ACC112 (cell line): ENCODE measurements at regions not wholly inside any gene's neighbourhood (a gene's known extent, or its start where the extent isn't known, plus 50 kb on each side); places are given as distances from the start of the nearest gene placed in this dataset.
"Not testable (repeated sequence)": the region's sequence is repeated elsewhere in the genome, so short reads cannot be mapped to it uniquely, and the experiment has no call there.

ENCODE experiments used
- H2AFZ ChIP-seq: fragments of 200-600 bp; sonication (generic); one replicate; pipeline ENCODE4 v1.6.0; 2017; ENCODE audit warnings: antibody characterized with exemption, low read length; ENCODE audit not compliant: unreplicated experiment
- H3K27ac ChIP-seq: fragments of 200-600 bp; sonication (generic); 2 replicates; pipeline ENCODE4 v1.5.1; 2014; ENCODE audit warnings: low read depth, mild to moderate bottlenecking, antibody characterized with exemption, low read length, moderate library complexity
- H3K27me3 ChIP-seq: fragments of 200-600 bp; sonication (generic); 2 replicates; pipeline ENCODE4 v1.6.1; 2014; ENCODE audit warnings: mild to moderate bottlenecking, antibody characterized with exemption, low read length, moderate library complexity, mixed read lengths; ENCODE audit not compliant: insufficient read depth
- H3K36me3 ChIP-seq: fragments of 200-600 bp; sonication (generic); 2 replicates; pipeline ENCODE4 v1.6.1; 2016; ENCODE audit warnings: mild to moderate bottlenecking, antibody characterized with exemption, low read length, moderate library complexity, mixed read lengths; ENCODE audit not compliant: insufficient read depth
- H3K4me1 ChIP-seq: fragments of 200-600 bp; sonication (generic); one replicate; pipeline ENCODE4 v1.6.1; 2016; ENCODE audit warnings: low read length, mixed read lengths; ENCODE audit not compliant: insufficient read depth, unreplicated experiment, control insufficient read depth
- H3K4me3 ChIP-seq: fragments of 200-600 bp; sonication (generic); 2 replicates; pipeline ENCODE4 v1.5.1; 2014; ENCODE audit warnings: mild to moderate bottlenecking, low read depth, low read length
- H3K79me2 ChIP-seq: fragments of 200-600 bp; sonication (generic); one replicate; pipeline ENCODE4 v1.6.0; 2016; ENCODE audit warnings: low read length; ENCODE audit not compliant: control insufficient read depth, unreplicated experiment, insufficient read depth

DNA sequence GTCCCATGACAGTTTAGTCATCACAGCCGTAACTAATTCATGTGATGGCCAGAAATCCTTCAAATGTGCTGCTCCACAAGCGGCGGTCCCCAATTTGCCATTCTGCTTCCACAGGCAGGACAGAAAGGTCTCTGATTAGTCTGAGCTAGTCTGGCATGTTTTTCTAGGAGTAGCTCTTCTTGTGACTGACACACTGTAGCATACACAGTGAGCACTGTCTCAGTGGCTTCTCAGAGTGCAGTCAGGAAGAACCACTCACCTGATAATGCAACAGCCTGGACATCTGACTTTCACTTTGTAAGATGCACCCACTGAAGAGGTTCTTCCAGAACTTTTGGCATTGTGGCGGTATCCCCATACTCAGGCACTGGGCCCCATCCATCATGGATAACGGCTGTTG lies 1266.2 kb downstream of the TMEM121 start:
- Histone ChIP-seq H2AFZ (no peak overlapping the region), H3K36me3 (no peaks in the 10 kb centered on the region), H3K4me3 (no peak overlapping the region)

DNA sequence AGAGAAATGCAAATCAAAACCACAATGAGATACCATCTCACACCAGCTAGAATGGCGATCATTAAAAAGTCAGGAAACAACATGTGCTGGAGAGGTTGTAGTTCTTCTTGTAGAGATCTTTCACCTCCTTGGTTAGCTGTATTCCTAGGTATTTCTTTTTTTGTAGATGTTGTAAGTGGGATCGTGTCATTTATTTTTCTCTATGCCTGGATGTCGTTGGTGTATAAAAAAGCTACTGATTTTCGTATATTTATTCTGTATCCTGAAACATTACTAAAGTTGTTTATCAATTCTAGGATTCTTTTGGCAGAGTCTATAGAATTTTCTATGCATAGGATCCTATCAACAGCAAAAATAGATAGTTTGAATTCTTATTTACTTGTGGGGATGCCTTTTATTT lies 1271.8 kb downstream of the TMEM121 start:
- H3K79me2 ChIP-seq, H2AFZ ChIP-seq, H3K27me3 ChIP-seq, H3K27ac ChIP-seq, H3K36me3 ChIP-seq, H3K4me3 ChIP-seq, H3K4me1 ChIP-seq: not testable (repeated sequence)

More for the DNA sequence above, 1266.2 kb downstream of the TMEM121 start:
- no peaks in the 10 kb centered on the region for H3K79me2 ChIP-seq
- no peaks in the 10 kb centered on the region for H3K4me1 ChIP-seq
- H3K27me3 ChIP-seq: no peaks in the 10 kb centered on the region
- H3K27ac ChIP-seq: no peak overlapping the region

DNA sequence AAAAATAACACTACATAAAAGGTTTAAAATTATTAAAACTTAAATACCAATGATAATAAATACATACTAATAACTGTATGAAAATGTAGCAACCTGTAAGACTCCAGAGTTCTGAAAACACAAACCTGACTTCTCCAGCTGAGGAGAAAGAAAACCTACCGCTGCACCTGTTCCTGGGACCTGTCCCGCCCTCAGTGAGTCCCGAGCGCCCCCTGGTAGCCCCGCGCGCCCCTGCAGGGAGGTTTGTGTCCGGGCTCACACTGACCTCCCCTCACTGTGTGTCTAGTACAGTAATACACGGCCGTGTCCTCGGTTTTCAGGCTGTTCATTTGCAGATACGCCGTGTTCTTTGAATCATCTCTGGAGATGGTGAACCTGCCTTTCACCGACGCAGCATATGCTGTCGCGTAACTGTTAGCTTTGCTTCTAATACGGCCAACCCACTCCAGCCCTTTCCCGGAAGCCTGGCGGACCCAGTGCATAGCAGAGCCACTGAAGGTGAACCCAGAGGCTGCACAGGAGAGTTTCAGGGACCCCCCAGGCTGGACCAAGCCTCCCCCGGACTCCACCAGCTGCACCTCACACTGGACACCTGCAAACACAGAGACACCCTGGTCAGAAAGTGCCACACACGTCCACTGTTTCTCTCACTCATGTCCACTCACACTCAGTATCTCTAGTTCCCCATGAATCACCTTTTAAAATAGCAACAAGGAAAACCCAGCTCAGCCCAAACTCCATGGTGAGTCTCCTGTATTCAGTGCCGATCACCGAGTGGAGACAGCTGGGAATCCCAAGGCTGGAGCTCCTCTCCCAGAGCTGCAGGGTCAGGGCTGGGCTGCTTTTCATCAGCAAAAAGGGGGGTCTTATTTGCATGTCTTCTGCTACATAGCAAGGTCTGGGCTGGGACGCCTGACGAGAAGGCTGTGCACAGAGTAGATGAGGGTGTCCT lies 1276.3 kb downstream of the TMEM121 start:
- no peak overlapping the region for H3K4me3 ChIP-seq
- no peaks in the 10 kb centered on the region for H3K36me3 ChIP-seq
- H3K27ac ChIP-seq: no peak overlapping the region
- H3K27me3 ChIP-seq: no peaks in the 10 kb centered on the region
- no peak overlapping the region for H2AFZ ChIP-seq
- H3K4me1 ChIP-seq: no peaks in the 10 kb centered on the region
- H3K79me2 ChIP-seq: no peaks in the 10 kb centered on the region

DNA sequence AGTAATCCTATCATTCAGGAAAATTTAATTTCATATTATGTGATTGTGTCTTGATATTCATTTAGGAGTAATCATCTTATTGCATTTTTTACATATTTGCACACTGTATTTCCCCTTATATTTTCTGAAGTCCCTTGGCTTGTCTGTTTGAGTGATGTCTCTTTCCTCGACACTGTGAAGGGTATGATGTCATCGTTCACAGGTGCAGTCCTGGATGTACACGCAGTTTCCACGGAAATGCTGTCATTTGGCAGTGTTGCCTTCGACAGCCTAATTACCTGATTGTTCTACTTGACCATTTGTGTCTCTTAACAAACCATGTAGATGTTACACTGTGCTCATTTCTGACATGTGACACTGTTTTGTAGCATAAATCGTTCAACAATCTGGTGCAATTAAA lies 1277.0 kb downstream of the TMEM121 start:
- H2AFZ ChIP-seq: no peak overlapping the region
- no peaks in the 10 kb centered on the region for H3K36me3 ChIP-seq
- H3K79me2 ChIP-seq: no peaks in the 10 kb centered on the region
- no peak overlapping the region for H3K27ac ChIP-seq
- no peaks in the 10 kb centered on the region for H3K4me1 ChIP-seq
- H3K4me3 ChIP-seq: no peak overlapping the region
- no peaks in the 10 kb centered on the region for H3K27me3 ChIP-seq

DNA sequence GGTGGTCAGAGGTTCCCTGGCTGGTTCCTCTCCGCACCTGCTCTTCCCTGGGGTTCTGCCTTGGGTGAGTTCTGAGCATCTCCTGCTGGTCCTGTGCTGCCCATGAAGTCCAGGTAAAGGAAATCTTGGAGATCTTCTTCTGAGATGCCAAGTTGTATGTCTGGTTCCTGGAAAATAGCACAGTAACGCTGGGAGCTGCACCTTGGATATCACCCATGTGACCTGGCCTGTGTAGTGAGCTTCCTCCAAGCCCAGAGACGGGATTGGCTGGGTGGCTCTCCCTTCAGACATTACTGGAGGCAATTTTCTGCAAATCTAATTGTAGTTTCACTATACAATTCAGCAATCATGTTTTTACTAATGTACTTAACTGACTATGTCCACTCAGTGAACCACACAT lies 1281.1 kb downstream of the TMEM121 start:
- Histone ChIP-seq H3K79me2 (no peaks in the 10 kb centered on the region), H3K4me3 (no peak overlapping the region), H3K27me3 (no peaks in the 10 kb centered on the region), H3K36me3 (no peaks in the 10 kb centered on the region), H2AFZ (no peak overlapping the region), H3K27ac (no peak overlapping the region), H3K4me1 (no peaks in the 10 kb centered on the region)

DNA sequence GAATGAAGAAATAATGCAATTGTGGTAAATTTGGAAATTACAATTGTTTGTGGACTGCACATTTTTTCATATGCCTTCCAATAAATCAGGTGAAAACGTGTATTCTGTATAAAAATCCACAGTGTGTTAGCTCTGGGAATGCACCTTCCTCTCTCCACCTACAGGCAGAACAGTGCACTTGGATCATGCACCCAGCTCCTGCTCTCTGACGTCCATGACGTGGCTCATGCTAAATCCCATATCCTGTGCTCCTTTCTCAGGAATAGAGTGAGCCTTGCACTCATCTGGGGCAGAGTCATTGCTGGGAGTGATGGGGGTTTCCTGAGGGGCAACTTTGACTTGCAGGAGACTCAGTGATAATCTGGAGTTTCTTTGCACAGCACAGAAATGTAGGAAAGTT lies 1282.1 kb downstream of the TMEM121 start:
- Histone ChIP-seq H3K79me2 (no peaks in the 10 kb centered on the region), H3K36me3 (no peaks in the 10 kb centered on the region), H2AFZ (no peak overlapping the region), H3K4me3 (no peak overlapping the region), H3K27ac (no peak overlapping the region), H3K4me1 (no peaks in the 10 kb centered on the region), H3K27me3 (no peaks in the 10 kb centered on the region)

DNA sequence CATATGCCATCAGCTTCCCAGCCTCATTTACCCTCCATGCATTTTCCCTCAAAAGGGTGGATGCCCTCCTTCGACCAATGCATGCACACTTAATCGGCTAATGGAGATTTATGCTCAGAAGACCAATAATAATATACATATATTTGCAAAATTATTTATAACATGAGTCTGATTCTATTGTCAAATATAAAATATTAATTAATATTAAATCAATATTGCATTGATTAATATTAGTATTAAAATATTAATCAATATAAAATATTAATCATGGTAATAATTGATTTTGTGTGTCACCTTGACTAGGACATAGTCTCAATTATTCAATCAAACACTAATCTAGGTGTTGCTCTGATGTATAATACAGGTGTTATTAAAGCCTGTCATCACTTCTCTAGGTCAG lies 1282.5 kb downstream of the TMEM121 start:
- Histone ChIP-seq H3K4me3 (no peak overlapping the region), H3K27me3 (no peaks in the 10 kb centered on the region), H3K27ac (no peak overlapping the region), H3K79me2 (no peaks in the 10 kb centered on the region), H2AFZ (no peak overlapping the region), H3K4me1 (no peaks in the 10 kb centered on the region), H3K36me3 (no peaks in the 10 kb centered on the region)

DNA sequence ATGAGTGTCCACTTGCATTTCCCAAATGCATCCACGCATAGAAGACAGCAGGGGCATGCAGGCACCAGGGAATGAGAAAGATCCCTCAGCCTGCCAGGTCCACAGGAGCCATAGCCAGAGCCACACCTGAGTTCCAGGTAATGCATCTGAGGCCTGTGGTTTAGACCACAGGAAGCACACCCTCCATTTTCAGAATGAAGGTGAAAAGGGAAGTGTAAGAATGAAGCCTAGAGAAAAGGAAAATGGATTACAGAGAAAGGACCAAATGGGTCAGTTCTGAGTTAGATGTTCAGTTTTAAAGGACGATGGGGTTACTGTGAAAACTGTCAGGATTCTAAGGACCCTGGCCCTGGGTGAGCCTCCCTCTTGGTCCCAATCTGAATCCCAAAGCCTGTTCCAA lies 1283.2 kb downstream of the TMEM121 start:
- H3K27ac ChIP-seq: no peak overlapping the region
- H3K4me1 ChIP-seq: no peaks in the 10 kb centered on the region
- no peaks in the 10 kb centered on the region for H3K27me3 ChIP-seq
- no peaks in the 10 kb centered on the region for H3K79me2 ChIP-seq
- no peak overlapping the region for H2AFZ ChIP-seq
- H3K4me3 ChIP-seq: no peak overlapping the region
- no peaks in the 10 kb centered on the region for H3K36me3 ChIP-seq

DNA sequence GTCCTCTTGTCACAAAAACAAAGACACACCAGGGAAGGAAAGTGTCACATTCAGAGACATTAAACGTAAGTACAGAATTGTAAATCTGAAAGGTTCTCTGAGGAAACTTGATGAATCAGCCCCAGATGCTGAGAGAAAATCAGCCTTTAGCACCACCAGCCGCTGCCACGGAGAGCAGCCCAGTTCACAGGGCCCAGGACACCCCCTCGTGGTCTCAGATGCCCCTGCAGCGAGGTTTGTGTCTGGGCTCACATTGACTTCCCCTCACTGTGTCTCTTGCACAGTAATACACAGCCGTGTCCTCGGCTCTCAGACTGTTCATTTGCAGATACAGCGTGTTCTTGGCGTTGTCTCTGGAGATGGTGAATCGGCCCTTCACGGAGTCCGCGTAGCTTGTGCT lies 1283.8 kb downstream of the TMEM121 start:
- not testable (repeated sequence) for H3K4me1 ChIP-seq, H2AFZ ChIP-seq, H3K27me3 ChIP-seq, H3K27ac ChIP-seq, H3K4me3 ChIP-seq, H3K79me2 ChIP-seq, H3K36me3 ChIP-seq

DNA sequence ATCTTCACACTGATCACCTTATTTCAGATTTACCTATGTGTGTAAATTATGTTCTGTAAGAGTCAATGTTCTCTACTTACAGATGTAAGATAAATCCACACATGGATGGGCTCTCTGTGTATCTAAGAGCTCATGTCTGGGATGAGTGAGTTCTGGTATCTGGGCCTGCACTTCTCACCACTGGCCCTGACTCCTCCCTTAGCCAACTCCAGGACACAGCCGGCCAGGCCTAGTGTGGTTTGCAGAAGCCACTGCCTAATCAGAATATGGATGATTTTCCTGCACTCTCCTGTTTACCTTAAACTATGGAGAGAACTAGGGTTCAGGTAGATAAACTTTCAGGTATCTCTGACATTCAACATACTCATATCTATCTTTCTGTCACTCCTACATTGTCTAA lies 1284.8 kb downstream of the TMEM121 start:
- Histone ChIP-seq H3K27ac (no peak overlapping the region), H3K4me1 (no peaks in the 10 kb centered on the region), H3K79me2 (no peaks in the 10 kb centered on the region), H3K27me3 (no peaks in the 10 kb centered on the region), H3K36me3 (no peaks in the 10 kb centered on the region), H2AFZ (no peak overlapping the region), H3K4me3 (no peak overlapping the region)

DNA sequence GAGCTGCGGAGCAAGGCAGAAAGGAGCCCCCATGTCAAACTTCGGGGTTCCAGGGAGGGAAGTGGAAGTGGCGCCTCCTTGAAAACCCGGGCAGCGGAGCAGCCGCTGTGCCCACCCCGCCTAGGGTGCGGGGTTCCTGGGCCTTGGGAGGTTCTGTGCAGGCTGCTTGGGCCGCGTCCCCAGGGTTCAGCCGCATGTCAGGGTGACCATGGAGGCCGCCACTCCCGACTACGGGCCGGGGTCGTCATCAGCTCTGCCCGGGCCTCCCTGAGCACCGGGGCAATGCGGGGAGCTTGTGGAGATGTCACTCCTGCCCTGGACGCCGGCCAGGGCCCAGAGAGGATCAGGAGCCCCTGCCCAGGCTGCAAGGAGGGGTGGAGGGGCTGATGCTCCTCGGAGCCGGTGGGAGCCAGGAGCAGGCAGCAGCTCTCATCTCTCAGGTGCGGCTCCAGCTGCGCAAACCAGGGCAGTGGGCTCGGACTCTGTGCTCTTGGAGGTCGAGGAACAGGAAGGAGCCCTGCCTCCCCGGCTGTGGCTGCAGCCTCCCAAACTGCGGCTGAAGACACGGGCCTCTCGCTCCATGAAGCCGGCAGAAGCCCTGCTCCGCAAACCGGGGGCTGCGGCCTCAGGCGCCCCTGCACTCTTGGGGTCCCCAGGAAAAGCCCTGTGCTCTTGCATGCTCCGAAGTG lies 1286.5 kb downstream of the TMEM121 start:
- Histone ChIP-seq H3K4me3 (no peak overlapping the region), H3K36me3 (no peaks in the 10 kb centered on the region), H3K79me2 (no peaks in the 10 kb centered on the region), H2AFZ (no peak overlapping the region), H3K27ac (no peak overlapping the region), H3K4me1 (no peaks in the 10 kb centered on the region), H3K27me3 (no peaks in the 10 kb centered on the region)
